ENCODE measurements at regions not wholly inside any gene's neighbourhood (a gene's known extent, or its start where the extent isn't known, plus 50 kb on each side); places are given as distances from the start of the nearest gene placed in this dataset.

- TF ChIP-seq, protein P1, sequence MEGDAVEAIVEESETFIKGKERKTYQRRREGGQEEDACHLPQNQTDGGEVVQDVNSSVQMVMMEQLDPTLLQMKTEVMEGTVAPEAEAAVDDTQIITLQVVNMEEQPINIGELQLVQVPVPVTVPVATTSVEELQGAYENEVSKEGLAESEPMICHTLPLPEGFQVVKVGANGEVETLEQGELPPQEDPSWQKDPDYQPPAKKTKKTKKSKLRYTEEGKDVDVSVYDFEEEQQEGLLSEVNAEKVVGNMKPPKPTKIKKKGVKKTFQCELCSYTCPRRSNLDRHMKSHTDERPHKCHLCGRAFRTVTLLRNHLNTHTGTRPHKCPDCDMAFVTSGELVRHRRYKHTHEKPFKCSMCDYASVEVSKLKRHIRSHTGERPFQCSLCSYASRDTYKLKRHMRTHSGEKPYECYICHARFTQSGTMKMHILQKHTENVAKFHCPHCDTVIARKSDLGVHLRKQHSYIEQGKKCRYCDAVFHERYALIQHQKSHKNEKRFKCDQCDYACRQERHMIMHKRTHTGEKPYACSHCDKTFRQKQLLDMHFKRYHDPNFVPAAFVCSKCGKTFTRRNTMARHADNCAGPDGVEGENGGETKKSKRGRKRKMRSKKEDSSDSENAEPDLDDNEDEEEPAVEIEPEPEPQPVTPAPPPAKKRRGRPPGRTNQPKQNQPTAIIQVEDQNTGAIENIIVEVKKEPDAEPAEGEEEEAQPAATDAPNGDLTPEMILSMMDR (IDR thresholded peaks at IDR 0.05; ENCODE audit: low read depth, low read length, missing input control): no peak
- no peak for TF ChIP-seq SP1 (IDR thresholded peaks at IDR 0.05)
- TF ChIP-seq EGR1 (IDR thresholded peaks at IDR 0.05; ENCODE audit: low read depth in 2 of 2): no peak
- TF ChIP-seq YY1 (IDR thresholded peaks at IDR 0.05): no peak
- TF ChIP-seq ZBTB33 (IDR thresholded peaks at IDR 0.05): no peak
- TF ChIP-seq HNF4G (IDR thresholded peaks at IDR 0.05): no peak
- TF ChIP-seq HNF4A (conservative IDR thresholded peaks at IDR 0.05): no peak
- no peak for TF ChIP-seq MAX (IDR thresholded peaks at IDR 0.05)
- no peak for TF ChIP-seq FOXA2 (IDR thresholded peaks at IDR 0.05)
- no peak for TF ChIP-seq REST (IDR thresholded peaks at IDR 0.05)
- TF ChIP-seq, protein P2, sequence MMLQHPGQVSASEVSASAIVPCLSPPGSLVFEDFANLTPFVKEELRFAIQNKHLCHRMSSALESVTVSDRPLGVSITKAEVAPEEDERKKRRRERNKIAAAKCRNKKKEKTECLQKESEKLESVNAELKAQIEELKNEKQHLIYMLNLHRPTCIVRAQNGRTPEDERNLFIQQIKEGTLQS (IDR thresholded peaks at IDR 0.05): no peak
- no peak for TF ChIP-seq GABPA (IDR thresholded peaks at IDR 0.05 in 1 of 2, conservative IDR thresholded peaks at IDR 0.05 in 1 of 2)
- no peak for TF ChIP-seq FOXA1 (IDR thresholded peaks at IDR 0.05)
Observed at GRCh38 chr12:23093488-23093887, 468.5 kb downstream of the ETNK1 start.

Data from liver (tissue), 3 donors.